HAP-1 (cell line): ENCODE measurements at regions not wholly inside any gene's neighbourhood (a gene's known extent, or its start where the extent isn't known, plus 50 kb on each side); places are given as distances from the start of the nearest gene placed in this dataset.

ENCODE experiments used
- DNase-seq, 2 experiments: peaks; one replicate each; pipeline ENCODE4 v3.0.0-alpha.2; 2016 to 2020; ENCODE audit warnings: low spot score in 2 of 2
- H3K27me3 ChIP-seq: fragments of 250-450 bp; sonication (Bioruptor Pico); 2 replicates; pipeline ENCODE4 v1.5.1; 2020; ENCODE audit warnings: low read depth, mild to moderate bottlenecking, moderate library complexity
- H3K36me3 ChIP-seq: fragments of 250-450 bp; sonication (Bioruptor Pico); replicated peaks from 2 replicates; pipeline ENCODE4 v1.5.1; 2020; ENCODE audit warnings: mild to moderate bottlenecking
- H3K4me1 ChIP-seq: fragments of 250-450 bp; sonication (Bioruptor Pico); 2 replicates; pipeline ENCODE4 v1.5.1; 2020; ENCODE audit warnings: mild to moderate bottlenecking
- H3K4me3 ChIP-seq: fragments of 250-450 bp; sonication (Bioruptor Pico); 2 replicates; pipeline ENCODE4 v1.5.1; 2020; ENCODE audit warnings: mild to moderate bottlenecking, moderate library complexity
- H3K9me3 ChIP-seq: fragments of 250-450 bp; sonication (Bioruptor Pico); 2 replicates; pipeline ENCODE4 v1.5.1; 2020; ENCODE audit warnings: mild to moderate bottlenecking, moderate library complexity
- in situ Hi-C: fragments of 300-500 bp; cut with MboI; formaldehyde crosslinking; loops from 3 replicates; pipeline ENCODE4 v1.14.3; 2020; ENCODE audit warnings: low sequenced_read_pairs, inconsistent platforms, mixed read lengths

- no peaks in the 10 kb centered on the region for H3K4me1 ChIP-seq
- H3K27me3 ChIP-seq = no peaks in the 10 kb centered on the region
- H3K4me3 ChIP-seq = no peak overlapping the region
- H3K9me3 ChIP-seq = peaks cover 2% of the 10 kb centered on the region; the same call in 1 of the 2 replicates
- no peaks in the 10 kb centered on the region for H3K36me3 ChIP-seq
- in situ Hi-C loops = no loop called here
- DNase-seq = no peak
Observed at GRCh38 chr5:93100976-93101375, 480.0 kb downstream of the NR2F1-AS1 start.

- H3K36me3 ChIP-seq = no peaks in the 10 kb centered on the region
- peaks cover 2% of the 10 kb centered on the region; the same call in 1 of the 2 replicates for H3K9me3 ChIP-seq
- in situ Hi-C loops = no loop called here
- DNase-seq = no peak
- H3K4me3 ChIP-seq = no peak overlapping the region
- no peaks in the 10 kb centered on the region for H3K27me3 ChIP-seq
- H3K4me1 ChIP-seq = no peaks in the 10 kb centered on the region
Observed at GRCh38 chr5:93100428-93100827, 480.6 kb downstream of the NR2F1-AS1 start.

GRCh38 chr5:93099902-93100347, 481.1 kb downstream of the NR2F1-AS1 start:
- Histone ChIP-seq H3K27me3 (no peaks in the 10 kb centered on the region), H3K9me3 (peaks cover 2% of the 10 kb centered on the region; the same call in 1 of the 2 replicates), H3K36me3 (no peaks in the 10 kb centered on the region), H3K4me3 (no peak overlapping the region), H3K4me1 (no peaks in the 10 kb centered on the region)
- no peak for DNase-seq
- in situ Hi-C loops = no loop called here

GRCh38 chr5:93096561-93096960, 484.5 kb downstream of the NR2F1-AS1 start:
- in situ Hi-C loops = no loop called here
- Histone ChIP-seq H3K9me3 (peaks cover 2% of the 10 kb centered on the region; the same call in 1 of the 2 replicates), H3K36me3 (no peaks in the 10 kb centered on the region), H3K4me1 (no peaks in the 10 kb centered on the region), H3K4me3 (no peak overlapping the region), H3K27me3 (no peaks in the 10 kb centered on the region)
- no peak for DNase-seq

- Histone ChIP-seq H3K4me1 (no peaks in the 10 kb centered on the region), H3K4me3 (no peak overlapping the region), H3K9me3 (no peaks in the 10 kb centered on the region), H3K27me3 (no peaks in the 10 kb centered on the region), H3K36me3 (no peaks in the 10 kb centered on the region)
- in situ Hi-C loops = no loop called here
- DNase-seq = no peak
Observed at GRCh38 chr5:93092349-93093105, 488.5 kb downstream of the NR2F1-AS1 start.

GRCh38 chr5:93090698-93091097, 490.3 kb downstream of the NR2F1-AS1 start:
- Histone ChIP-seq H3K4me1 (no peaks in the 10 kb centered on the region), H3K4me3 (no peak overlapping the region), H3K36me3 (no peaks in the 10 kb centered on the region), H3K27me3 (no peaks in the 10 kb centered on the region), H3K9me3 (no peaks in the 10 kb centered on the region)
- DNase-seq = no peak
- in situ Hi-C loops = no loop called here

- no peaks in the 10 kb centered on the region for H3K36me3 ChIP-seq
- in situ Hi-C loops = no loop called here
- H3K9me3 ChIP-seq = no peaks in the 10 kb centered on the region
- H3K27me3 ChIP-seq = no peaks in the 10 kb centered on the region
- H3K4me3 ChIP-seq = no peak overlapping the region
- H3K4me1 ChIP-seq = no peaks in the 10 kb centered on the region
- no peak for DNase-seq
Observed at GRCh38 chr5:93088592-93089389, 492.2 kb downstream of the NR2F1-AS1 start.

GRCh38 chr5:93087326-93087725, 493.7 kb downstream of the NR2F1-AS1 start:
- in situ Hi-C loops = no loop called here
- H3K4me1 ChIP-seq = no peaks in the 10 kb centered on the region
- no peaks in the 10 kb centered on the region for H3K27me3 ChIP-seq
- no peak overlapping the region for H3K4me3 ChIP-seq
- no peaks in the 10 kb centered on the region for H3K36me3 ChIP-seq
- no peaks in the 10 kb centered on the region for H3K9me3 ChIP-seq
- no peak for DNase-seq

GRCh38 chr5:93082981-93083380, 498.0 kb downstream of the NR2F1-AS1 start:
- Histone ChIP-seq H3K27me3 (no peaks in the 10 kb centered on the region), H3K9me3 (no peaks in the 10 kb centered on the region), H3K4me1 (no peaks in the 10 kb centered on the region), H3K4me3 (no peak overlapping the region), H3K36me3 (no peaks in the 10 kb centered on the region)
- in situ Hi-C loops = no loop called here
- DNase-seq = no peak

- no peaks in the 10 kb centered on the region for H3K36me3 ChIP-seq
- in situ Hi-C loops = no loop called here
- no peak overlapping the region for H3K4me3 ChIP-seq
- no peaks in the 10 kb centered on the region for H3K4me1 ChIP-seq
- H3K9me3 ChIP-seq = no peaks in the 10 kb centered on the region
- no peak for DNase-seq
- no peaks in the 10 kb centered on the region for H3K27me3 ChIP-seq
Observed at GRCh38 chr5:93079046-93079445, 502.0 kb downstream of the NR2F1-AS1 start.

- Histone ChIP-seq H3K4me3 (no peak overlapping the region), H3K36me3 (no peaks in the 10 kb centered on the region), H3K9me3 (no peaks in the 10 kb centered on the region), H3K27me3 (no peaks in the 10 kb centered on the region), H3K4me1 (no peaks in the 10 kb centered on the region)
- DNase-seq = no peak
- in situ Hi-C loops = no loop called here
Observed at GRCh38 chr5:93078082-93079038, 502.7 kb downstream of the NR2F1-AS1 start.

GRCh38 chr5:93076566-93076965, 504.5 kb downstream of the NR2F1-AS1 start:
- in situ Hi-C loops = no loop called here
- H3K27me3 ChIP-seq = no peaks in the 10 kb centered on the region
- H3K4me3 ChIP-seq = no peak overlapping the region
- H3K36me3 ChIP-seq = no peaks in the 10 kb centered on the region
- no peaks in the 10 kb centered on the region for H3K4me1 ChIP-seq
- no peaks in the 10 kb centered on the region for H3K9me3 ChIP-seq
- DNase-seq = no peak

GRCh38 chr5:93076096-93076495, 504.9 kb downstream of the NR2F1-AS1 start:
- no peak for DNase-seq
- Histone ChIP-seq H3K9me3 (no peaks in the 10 kb centered on the region), H3K4me3 (no peak overlapping the region), H3K4me1 (no peaks in the 10 kb centered on the region), H3K27me3 (no peaks in the 10 kb centered on the region), H3K36me3 (no peaks in the 10 kb centered on the region)
- in situ Hi-C loops = no loop called here
